ENCODE measurements at regions not wholly inside any gene's neighbourhood (a gene's known extent, or its start where the extent isn't known, plus 50 kb on each side); places are given as distances from the start of the nearest gene placed in this dataset.

GRCh38 chr6:168896321-168896720 is 357.3 kb downstream of the THBS2 start:
- H3K27me3 ChIP-seq (replicated peaks in 1 of 4; ENCODE audit: control extremely low read depth in 1 of 4, control insufficient read depth in 3 of 4, insufficient read depth in 4 of 4, low read length in 3 of 4) = peaks cover 0 to 2% (median 0%) of the 10 kb centered on the region in 4 experiments
- H3K27ac Mint-ChIP-seq = no peak overlapping the region
- no peak overlapping the region for H3K4me3 ChIP-seq (ENCODE audit: control extremely low read depth in 1 of 5, extremely low read depth in 1 of 5, insufficient read depth in 1 of 5, low read depth in 2 of 5, low read length in 4 of 5)
- no peaks in the 10 kb centered on the region for H3K36me3 ChIP-seq (replicated peaks in 1 of 2; ENCODE audit: control extremely low read depth in 1 of 2, control insufficient read depth in 1 of 2, extremely low read depth in 1 of 2, insufficient read depth in 2 of 2, low read length in 1 of 2)
- 90% methylated on average over 7 of the region's 9 CpGs for WGBS (ENCODE audit: insufficient coverage)
- no peak overlapping the region for H3K27ac ChIP-seq (ENCODE audit: low read length in 2 of 2)
- H3K4me1 Mint-ChIP-seq = peaks cover 6% of the 10 kb centered on the region
- ATAC-seq (ENCODE audit: low read depth) (no peak), DNase-seq (no peak)
- ChIA-PET CTCF (no interaction called here), POLR2A (no interaction called here)
- TF ChIP-seq EZH2 (IDR thresholded peaks at IDR 0.05; ENCODE audit: borderline replicate concordance, insufficient read depth, low read depth, low read length, poor library complexity, severe bottlenecking) (no peak), CTCF (IDR thresholded peaks at IDR 0.05) (no peak)
- H3K9me3 Mint-ChIP-seq (ENCODE audit: insufficient read depth) = no peaks in the 10 kb centered on the region
- H3K9ac ChIP-seq (ENCODE audit: low read length) = no peak overlapping the region
- no peaks in the 10 kb centered on the region for H3K79me2 ChIP-seq (ENCODE audit: control insufficient read depth, insufficient read depth, low read length)
- no peak overlapping the region for H3K4me2 ChIP-seq (replicated peaks; ENCODE audit: low read depth, low read length, poor library complexity, severe bottlenecking)
- no peaks in the 10 kb centered on the region for H4K20me1 ChIP-seq (ENCODE audit: control insufficient read depth, insufficient read depth, low read length, poor library complexity, severe bottlenecking)
- intact Hi-C loops (cut with micrococcal nuclease) = no loop called here
- peaks cover 0 to 6% (median 0%) of the 10 kb centered on the region in 3 donors for H3K9me3 ChIP-seq (ENCODE audit: control extremely low read depth in 1 of 3, control insufficient read depth in 2 of 3, insufficient read depth in 1 of 3, low read length in 2 of 3)
- H3K27me3 Mint-ChIP-seq = peaks cover 8% of the 10 kb centered on the region
- H3K4me3 Mint-ChIP-seq = no peak overlapping the region
- peak overlapping the region; percentile 80 for H2AFZ ChIP-seq (ENCODE audit: insufficient read depth, low read depth, low read length, poor library complexity, severe bottlenecking)
- H3K4me1 ChIP-seq (ENCODE audit: control insufficient read depth in 2 of 2, insufficient read depth in 2 of 2, low read length in 2 of 2) = peaks cover 0 to 4% of the 10 kb centered on the region in 2 donors

- ChIA-PET CTCF (interaction anchor here (1.3 to 1.5 kb wide), 2 partner anchors 1622 to 1635 kb away, joined by 4 to 5 read pairs; no protein-coding TSS in a partner anchor), POLR2A (no interaction called here)
- Mint-ChIP-seq H3K27me3 (peaks cover 8% of the 10 kb centered on the region), H3K4me3 (peak overlapping the region; percentile 35), H3K9me3 (ENCODE audit: insufficient read depth) (no peaks in the 10 kb centered on the region), H3K27ac (no peak overlapping the region), H3K4me1 (peaks cover 6% of the 10 kb centered on the region)
- Histone ChIP-seq H2AFZ (ENCODE audit: insufficient read depth, low read depth, low read length, poor library complexity, severe bottlenecking) (peak overlapping the region; percentile 80), H3K4me1 (ENCODE audit: control insufficient read depth in 2 of 2, insufficient read depth in 2 of 2, low read length in 2 of 2) (peaks cover 0 to 4% of the 10 kb centered on the region in 2 donors), H3K4me3 (ENCODE audit: control extremely low read depth in 1 of 5, extremely low read depth in 1 of 5, insufficient read depth in 1 of 5, low read depth in 2 of 5, low read length in 4 of 5) (peak overlapping the region in 3 of 5 experiments; percentile 27 to 56 (median 34)), H3K27ac (ENCODE audit: low read length in 2 of 2) (no peak overlapping the region), H3K9ac (ENCODE audit: low read length) (peak overlapping the region; percentile 44), H4K20me1 (ENCODE audit: control insufficient read depth, insufficient read depth, low read length, poor library complexity, severe bottlenecking) (no peaks in the 10 kb centered on the region), H3K27me3 (replicated peaks in 1 of 4; ENCODE audit: control extremely low read depth in 1 of 4, control insufficient read depth in 3 of 4, insufficient read depth in 4 of 4, low read length in 3 of 4) (peaks cover 0 to 2% (median 0%) of the 10 kb centered on the region in 4 experiments), H3K79me2 (ENCODE audit: control insufficient read depth, insufficient read depth, low read length) (no peaks in the 10 kb centered on the region), H3K9me3 (ENCODE audit: control extremely low read depth in 1 of 3, control insufficient read depth in 2 of 3, insufficient read depth in 1 of 3, low read length in 2 of 3) (peaks cover 0 to 6% (median 0%) of the 10 kb centered on the region in 3 donors), H3K4me2 (replicated peaks; ENCODE audit: low read depth, low read length, poor library complexity, severe bottlenecking) (peak overlapping the region; percentile 70), H3K36me3 (replicated peaks in 1 of 2; ENCODE audit: control extremely low read depth in 1 of 2, control insufficient read depth in 1 of 2, extremely low read depth in 1 of 2, insufficient read depth in 2 of 2, low read length in 1 of 2) (no peaks in the 10 kb centered on the region)
- ATAC-seq (ENCODE audit: low read depth) (peak; percentile 90), DNase-seq (peak; percentile 69)
- intact Hi-C loops (cut with micrococcal nuclease) = loop anchor here (1.0 kb wide), 1 partner anchor 1622 kb away; no protein-coding TSS in a partner anchor
- 34% methylated on average over 15 of the region's 17 CpGs for whole genome bisulfite sequencing (ENCODE audit: insufficient coverage)
- TF ChIP-seq CTCF (IDR thresholded peaks at IDR 0.05) (peak; percentile 91), EZH2 (IDR thresholded peaks at IDR 0.05; ENCODE audit: borderline replicate concordance, insufficient read depth, low read depth, low read length, poor library complexity, severe bottlenecking) (no peak)
Observed at GRCh38 chr6:168895102-168895812, 358.4 kb downstream of the THBS2 start.

Measured in B cell (primary cell).